Astrocyte (in vitro differentiated cells and primary cell): ENCODE measurements at regions not wholly inside any gene's neighbourhood (a gene's known extent, or its start where the extent isn't known, plus 50 kb on each side); places are given as distances from the start of the nearest gene placed in this dataset.

ENCODE experiments used
- DNase-seq: peaks from one replicate; pipeline ENCODE4 v3.0.0-alpha.2; 2010; ENCODE audit warnings: low read depth
- FAIRE-seq: peaks from 2 replicates; lab custom pipeline; 2011; peaks lifted over from hg19 to GRCh38; lab: Jason Lieb, UNC
- H2AFZ ChIP-seq: 2 replicates; pipeline ENCODE4 v1.6.0; 2012; ENCODE audit warnings: low read depth, low read length, inconsistent platforms
- H3K27ac ChIP-seq: 2 replicates; pipeline ENCODE4 v1.5.1; 2011; ENCODE audit warnings: low read depth, low read length, inconsistent platforms
- H3K27me3 ChIP-seq: 2 replicates; pipeline ENCODE4 v1.6.0; 2011; ENCODE audit warnings: low read length, inconsistent platforms; ENCODE audit not compliant: insufficient read depth
- H3K36me3 ChIP-seq: 2 replicates; pipeline ENCODE4 v1.5.1; 2011; ENCODE audit warnings: low read length, inconsistent platforms; ENCODE audit not compliant: insufficient read depth
- H3K4me1 ChIP-seq: 2 replicates; pipeline ENCODE4 v1.5.1; 2011; ENCODE audit warnings: low read length, inconsistent platforms; ENCODE audit not compliant: insufficient read depth
- H3K4me2 ChIP-seq: 2 replicates; pipeline ENCODE4 v1.6.0; 2012; ENCODE audit warnings: low read length, inconsistent platforms
- H3K4me3 ChIP-seq: 2 replicates; pipeline ENCODE4 v1.5.1; 2011; ENCODE audit warnings: low read depth, mild to moderate bottlenecking, low read length, inconsistent platforms; ENCODE audit not compliant: insufficient read depth
- H3K79me2 ChIP-seq: 2 replicates; pipeline ENCODE4 v1.6.0; 2012; ENCODE audit warnings: mild to moderate bottlenecking, low read length, inconsistent platforms; ENCODE audit not compliant: insufficient read depth
- H3K9ac ChIP-seq: 2 replicates; pipeline ENCODE4 v1.6.0; 2012; ENCODE audit warnings: mild to moderate bottlenecking, low read length, inconsistent platforms
- H3K9me3 ChIP-seq: 2 replicates; pipeline ENCODE4 v1.5.1; 2012; ENCODE audit warnings: low read depth, mild to moderate bottlenecking, low read length, inconsistent platforms; ENCODE audit not compliant: insufficient read depth
- H4K20me1 ChIP-seq: 2 replicates; pipeline ENCODE4 v1.6.0; 2012; ENCODE audit warnings: low read length, inconsistent platforms; ENCODE audit not compliant: insufficient read depth
- H3K27ac Mint-ChIP-seq: one replicate; pipeline ENCODE4 v1.8.0; 2021; ENCODE audit warnings: mild to moderate bottlenecking, mixed read lengths; ENCODE audit not compliant: unreplicated experiment
- H3K27me3 Mint-ChIP-seq: one replicate; pipeline ENCODE4 v1.8.0; 2021; ENCODE audit warnings: low read depth, mixed read lengths; ENCODE audit not compliant: unreplicated experiment
- H3K36me3 Mint-ChIP-seq: one replicate; pipeline ENCODE4 v1.8.0; 2021; ENCODE audit warnings: low read depth, mixed read lengths; ENCODE audit not compliant: unreplicated experiment
- H3K4me1 Mint-ChIP-seq: one replicate; pipeline ENCODE4 v1.8.0; 2021; ENCODE audit warnings: low read depth, mixed read lengths; ENCODE audit not compliant: unreplicated experiment
- H3K4me3 Mint-ChIP-seq: one replicate; pipeline ENCODE4 v1.8.0; 2021; ENCODE audit warnings: mild to moderate bottlenecking, moderate library complexity, mixed read lengths; ENCODE audit not compliant: unreplicated experiment
- H3K9me3 Mint-ChIP-seq: one replicate; pipeline ENCODE4 v1.8.0; 2021; ENCODE audit warnings: mild to moderate bottlenecking, mixed read lengths; ENCODE audit not compliant: unreplicated experiment
- EZH2 ChIP-seq: IDR thresholded peaks from 2 replicates; pipeline ENCODE4 v1.6.1; 2012; ENCODE audit warnings: mild to moderate bottlenecking, low read length, inconsistent platforms; ENCODE audit not compliant: insufficient read depth
- TF ChIP-seq, protein P1 (sequence below): IDR thresholded peaks from 2 replicates; pipeline ENCODE4 v1.5.1; 2011; ENCODE audit warnings: low read depth, mild to moderate bottlenecking, inconsistent platforms, low read length, moderate library complexity; ENCODE audit not compliant: insufficient read depth

DNA sequence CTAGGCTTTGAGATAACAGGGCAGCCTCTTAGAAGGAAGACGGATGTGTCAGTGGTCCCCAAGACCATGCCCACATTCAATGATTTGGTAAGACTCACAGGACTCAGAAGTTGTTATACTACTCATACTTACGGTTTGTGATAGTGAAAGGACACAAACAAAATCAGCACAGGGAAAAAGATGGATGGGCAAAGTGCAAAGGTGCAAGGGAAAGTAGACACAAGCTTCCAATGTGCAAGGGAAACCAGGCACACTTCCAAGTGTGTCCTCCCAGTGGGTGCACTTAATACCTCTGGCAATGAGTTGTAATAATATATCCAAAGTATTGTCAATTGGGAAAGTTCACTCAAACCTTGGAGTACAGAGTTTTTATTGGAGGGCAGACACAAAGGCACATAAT, 53.8 kb upstream of the VCX start:
- no peaks in the 10 kb centered on the region for H3K4me1 ChIP-seq
- H2AFZ ChIP-seq = no peak overlapping the region
- Mint-ChIP-seq H3K4me3 (no peak overlapping the region), H3K36me3 (no peaks in the 10 kb centered on the region), H3K27me3 (no peaks in the 10 kb centered on the region), H3K27ac (no peak overlapping the region), H3K9me3 (no peaks in the 10 kb centered on the region), H3K4me1 (peaks cover 3% of the 10 kb centered on the region)
- no peak overlapping the region for H3K27ac ChIP-seq
- no peak overlapping the region for H3K9ac ChIP-seq
- H3K27me3 ChIP-seq = no peaks in the 10 kb centered on the region
- no peak overlapping the region for H3K4me2 ChIP-seq
- TF ChIP-seq EZH2 = no peak
- TF ChIP-seq, protein P1, sequence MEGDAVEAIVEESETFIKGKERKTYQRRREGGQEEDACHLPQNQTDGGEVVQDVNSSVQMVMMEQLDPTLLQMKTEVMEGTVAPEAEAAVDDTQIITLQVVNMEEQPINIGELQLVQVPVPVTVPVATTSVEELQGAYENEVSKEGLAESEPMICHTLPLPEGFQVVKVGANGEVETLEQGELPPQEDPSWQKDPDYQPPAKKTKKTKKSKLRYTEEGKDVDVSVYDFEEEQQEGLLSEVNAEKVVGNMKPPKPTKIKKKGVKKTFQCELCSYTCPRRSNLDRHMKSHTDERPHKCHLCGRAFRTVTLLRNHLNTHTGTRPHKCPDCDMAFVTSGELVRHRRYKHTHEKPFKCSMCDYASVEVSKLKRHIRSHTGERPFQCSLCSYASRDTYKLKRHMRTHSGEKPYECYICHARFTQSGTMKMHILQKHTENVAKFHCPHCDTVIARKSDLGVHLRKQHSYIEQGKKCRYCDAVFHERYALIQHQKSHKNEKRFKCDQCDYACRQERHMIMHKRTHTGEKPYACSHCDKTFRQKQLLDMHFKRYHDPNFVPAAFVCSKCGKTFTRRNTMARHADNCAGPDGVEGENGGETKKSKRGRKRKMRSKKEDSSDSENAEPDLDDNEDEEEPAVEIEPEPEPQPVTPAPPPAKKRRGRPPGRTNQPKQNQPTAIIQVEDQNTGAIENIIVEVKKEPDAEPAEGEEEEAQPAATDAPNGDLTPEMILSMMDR = no peak
- no peaks in the 10 kb centered on the region for H3K79me2 ChIP-seq
- no peaks in the 10 kb centered on the region for H3K36me3 ChIP-seq
- DNase-seq (no peak), FAIRE-seq (no peak)
- H3K4me3 ChIP-seq = no peak overlapping the region
- H3K9me3 ChIP-seq = no peaks in the 10 kb centered on the region
- no peaks in the 10 kb centered on the region for H4K20me1 ChIP-seq

DNA sequence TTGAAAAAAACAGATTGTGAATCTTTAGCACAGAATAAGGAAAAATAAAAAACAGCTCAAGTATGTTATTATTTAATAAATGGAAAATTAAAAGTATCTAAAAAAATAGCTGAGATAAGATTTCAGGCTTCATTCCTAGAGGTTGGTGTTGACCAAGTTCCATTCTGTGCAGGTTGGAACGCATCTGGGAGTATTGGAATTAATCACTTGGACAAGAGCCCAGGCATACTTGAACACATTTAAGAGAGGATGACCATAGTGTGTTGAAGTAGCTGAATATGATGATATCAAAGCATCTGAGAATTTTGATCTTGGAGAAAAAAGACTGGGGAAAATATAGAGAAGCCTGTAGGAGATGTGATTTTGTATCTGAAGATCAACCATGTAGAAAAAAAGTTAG, 54.6 kb upstream of the VCX start:
- H3K4me3 Mint-ChIP-seq = no peak overlapping the region
- no peaks in the 10 kb centered on the region for H3K9me3 Mint-ChIP-seq
- Histone ChIP-seq H3K4me2 (no peak overlapping the region), H3K79me2 (no peaks in the 10 kb centered on the region), H3K9ac (no peak overlapping the region), H3K27me3 (no peaks in the 10 kb centered on the region), H4K20me1 (no peaks in the 10 kb centered on the region), H3K9me3 (no peaks in the 10 kb centered on the region), H3K27ac (no peak overlapping the region), H2AFZ (no peak overlapping the region), H3K4me1 (no peaks in the 10 kb centered on the region), H3K36me3 (no peaks in the 10 kb centered on the region), H3K4me3 (no peak overlapping the region)
- no peaks in the 10 kb centered on the region for H3K36me3 Mint-ChIP-seq
- H3K27me3 Mint-ChIP-seq = no peaks in the 10 kb centered on the region
- no peak overlapping the region for H3K27ac Mint-ChIP-seq
- peaks cover 3% of the 10 kb centered on the region for H3K4me1 Mint-ChIP-seq
- FAIRE-seq = peak; percentile 9
- DNase-seq = no peak
- TF ChIP-seq, protein P1 = no peak
- TF ChIP-seq EZH2 = no peak

DNA sequence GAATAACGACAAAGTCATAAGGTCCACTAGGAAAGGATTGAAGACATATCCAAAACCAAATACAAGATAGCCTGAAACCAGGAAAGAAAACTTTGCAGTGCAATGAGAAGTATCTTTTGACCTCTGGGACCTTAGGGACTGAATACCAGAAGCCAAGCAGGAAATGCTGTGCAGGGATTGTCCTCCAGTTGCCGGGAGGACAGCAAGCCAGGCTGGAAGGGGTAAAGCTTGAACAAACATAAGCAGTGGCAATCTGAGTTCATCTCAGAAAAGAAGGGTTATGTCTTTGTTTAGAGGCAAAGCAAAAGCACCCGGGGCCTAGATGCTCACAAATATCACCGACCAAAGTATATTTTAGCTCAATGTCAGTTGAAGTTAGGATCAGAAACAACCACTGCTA, 55.3 kb upstream of the VCX start:
- no peaks in the 10 kb centered on the region for H4K20me1 ChIP-seq
- H3K9ac ChIP-seq = no peak overlapping the region
- FAIRE-seq (no peak), DNase-seq (no peak)
- H3K79me2 ChIP-seq = no peaks in the 10 kb centered on the region
- H3K4me2 ChIP-seq = no peak overlapping the region
- no peak overlapping the region for H2AFZ ChIP-seq
- Mint-ChIP-seq H3K36me3 (no peaks in the 10 kb centered on the region), H3K4me1 (peaks cover 3% of the 10 kb centered on the region), H3K4me3 (no peak overlapping the region), H3K9me3 (no peaks in the 10 kb centered on the region), H3K27ac (no peak overlapping the region), H3K27me3 (no peaks in the 10 kb centered on the region)
- TF ChIP-seq EZH2 = no peak
- TF ChIP-seq, protein P1 = no peak
- H3K4me3 ChIP-seq = no peak overlapping the region
- H3K27me3 ChIP-seq = no peaks in the 10 kb centered on the region
- no peaks in the 10 kb centered on the region for H3K9me3 ChIP-seq
- no peaks in the 10 kb centered on the region for H3K36me3 ChIP-seq
- no peaks in the 10 kb centered on the region for H3K4me1 ChIP-seq
- no peak overlapping the region for H3K27ac ChIP-seq
